ENCODE measurements at regions not wholly inside any gene's neighbourhood (a gene's known extent, or its start where the extent isn't known, plus 50 kb on each side); places are given as distances from the start of the nearest gene placed in this dataset.

GRCh38 chr1:98057236-98057910 lies 136.5 kb upstream of the DPYD start:
- Histone ChIP-seq H3K27me3 (ENCODE audit: control insufficient read depth in 2 of 2, insufficient read depth in 2 of 2, low read length in 2 of 2) (peaks cover 14 to 26% of the 10 kb centered on the region in 2 donors), H3K9me3 (ENCODE audit: control insufficient read depth in 2 of 2, low read length in 2 of 2) (no peaks in the 10 kb centered on the region), H3K27ac (ENCODE audit: low read depth in 2 of 2, low read length in 2 of 2) (no peak overlapping the region)

GRCh38 chr1:98056781-98057180 lies 135.9 kb upstream of the DPYD start:
- Histone ChIP-seq H3K4me3 (ENCODE audit: low read length in 2 of 2) (no peak overlapping the region), H3K4me1 (ENCODE audit: control insufficient read depth in 2 of 2, insufficient read depth in 2 of 2, low read length in 2 of 2) (peaks cover 7 to 10% of the 10 kb centered on the region in 2 donors), H3K9ac (ENCODE audit: low read depth in 1 of 2, low read length in 2 of 2) (no peak overlapping the region), H3K27me3 (ENCODE audit: control insufficient read depth in 2 of 2, insufficient read depth in 2 of 2, low read length in 2 of 2) (peaks cover 17 to 28% of the 10 kb centered on the region in 2 donors), H3K9me3 (ENCODE audit: control insufficient read depth in 2 of 2, low read length in 2 of 2) (no peaks in the 10 kb centered on the region), H3K27ac (ENCODE audit: low read depth in 2 of 2, low read length in 2 of 2) (no peak overlapping the region), H3K36me3 (ENCODE audit: control insufficient read depth in 2 of 2, insufficient read depth in 2 of 2, low read length in 2 of 2) (no peaks in the 10 kb centered on the region)

More at GRCh38 chr1:98057236-98057910, 136.5 kb upstream of the DPYD start:
- H3K4me1 ChIP-seq (ENCODE audit: control insufficient read depth in 2 of 2, insufficient read depth in 2 of 2, low read length in 2 of 2), result peaks cover 7 to 10% of the 10 kb centered on the region in 2 donors
- no peaks in the 10 kb centered on the region for H3K36me3 ChIP-seq (ENCODE audit: control insufficient read depth in 2 of 2, insufficient read depth in 2 of 2, low read length in 2 of 2)
- no peak overlapping the region for H3K4me3 ChIP-seq (ENCODE audit: low read length in 2 of 2)
- no peak overlapping the region for H3K9ac ChIP-seq (ENCODE audit: low read depth in 1 of 2, low read length in 2 of 2)

DNA sequence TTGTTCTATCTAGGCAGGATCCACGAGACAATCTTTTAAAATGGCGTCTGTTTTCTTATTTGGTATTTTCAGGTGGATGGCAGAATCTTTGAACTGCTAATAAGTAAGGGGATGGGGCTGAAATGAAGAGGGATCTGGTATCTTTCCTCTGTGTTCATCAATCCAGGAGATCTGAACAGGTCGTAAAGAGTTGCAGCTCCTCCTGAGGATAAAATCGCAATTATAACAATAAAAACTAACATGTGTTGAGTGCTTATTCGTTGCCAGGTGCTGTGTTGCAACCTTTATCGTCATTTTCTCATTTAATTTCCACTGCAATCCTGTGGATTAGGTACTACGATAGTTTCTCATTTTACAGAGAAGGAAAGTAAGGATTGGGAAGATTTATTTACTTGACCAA lies 134.6 kb upstream of the DPYD start:
- H3K4me1 ChIP-seq (ENCODE audit: control insufficient read depth in 2 of 2, insufficient read depth in 2 of 2, low read length in 2 of 2), result peaks cover 7 to 10% of the 10 kb centered on the region in 2 donors
- H3K9ac ChIP-seq (ENCODE audit: low read depth in 1 of 2, low read length in 2 of 2), result no peak overlapping the region
- H3K9me3 ChIP-seq (ENCODE audit: control insufficient read depth in 2 of 2, low read length in 2 of 2), result no peaks in the 10 kb centered on the region
- no peak overlapping the region for H3K4me3 ChIP-seq (ENCODE audit: low read length in 2 of 2)
- H3K27me3 ChIP-seq (ENCODE audit: control insufficient read depth in 2 of 2, insufficient read depth in 2 of 2, low read length in 2 of 2), result peaks cover 17 to 28% of the 10 kb centered on the region in 2 donors
- no peaks in the 10 kb centered on the region for H3K36me3 ChIP-seq (ENCODE audit: control insufficient read depth in 2 of 2, insufficient read depth in 2 of 2, low read length in 2 of 2)
- H3K27ac ChIP-seq (ENCODE audit: low read depth in 2 of 2, low read length in 2 of 2), result no peak overlapping the region

DNA sequence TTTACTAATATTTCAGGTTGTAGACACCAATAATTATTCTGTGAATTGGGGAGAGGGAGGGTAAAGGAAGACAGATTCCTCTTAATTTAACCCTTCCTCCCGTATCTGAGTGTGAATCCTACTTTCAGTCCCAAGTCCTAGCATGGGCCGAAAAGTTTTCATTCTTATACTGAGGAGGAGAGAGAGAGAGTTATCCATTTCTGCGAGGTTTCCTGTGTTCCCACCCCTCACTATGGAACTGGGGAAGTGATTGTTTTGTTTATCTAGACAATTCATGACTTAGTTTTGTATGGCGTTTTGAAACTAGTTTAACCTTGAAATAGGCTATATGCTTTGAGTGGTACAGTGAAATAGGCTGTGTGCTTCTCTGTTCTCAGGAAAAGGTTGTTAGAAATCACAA lies 134.0 kb upstream of the DPYD start:
- Histone ChIP-seq H3K27ac (ENCODE audit: low read depth in 2 of 2, low read length in 2 of 2) (no peak overlapping the region), H3K36me3 (ENCODE audit: control insufficient read depth in 2 of 2, insufficient read depth in 2 of 2, low read length in 2 of 2) (no peaks in the 10 kb centered on the region), H3K4me3 (ENCODE audit: low read length in 2 of 2) (no peak overlapping the region), H3K9ac (ENCODE audit: low read depth in 1 of 2, low read length in 2 of 2) (no peak overlapping the region), H3K4me1 (ENCODE audit: control insufficient read depth in 2 of 2, insufficient read depth in 2 of 2, low read length in 2 of 2) (peaks cover 7 to 10% of the 10 kb centered on the region in 2 donors), H3K9me3 (ENCODE audit: control insufficient read depth in 2 of 2, low read length in 2 of 2) (no peaks in the 10 kb centered on the region), H3K27me3 (ENCODE audit: control insufficient read depth in 2 of 2, insufficient read depth in 2 of 2, low read length in 2 of 2) (peaks cover 17 to 28% of the 10 kb centered on the region in 2 donors)

- H3K27me3 ChIP-seq (ENCODE audit: control insufficient read depth in 2 of 2, insufficient read depth in 2 of 2, low read length in 2 of 2), result peaks cover 22 to 33% of the 10 kb centered on the region in 2 donors
- H3K4me3 ChIP-seq (ENCODE audit: low read length in 2 of 2), result no peak overlapping the region
- H3K4me1 ChIP-seq (ENCODE audit: control insufficient read depth in 2 of 2, insufficient read depth in 2 of 2, low read length in 2 of 2), result peaks cover 7 to 10% of the 10 kb centered on the region in 2 donors
- no peak overlapping the region for H3K9ac ChIP-seq (ENCODE audit: low read depth in 1 of 2, low read length in 2 of 2)
- no peaks in the 10 kb centered on the region for H3K9me3 ChIP-seq (ENCODE audit: control insufficient read depth in 2 of 2, low read length in 2 of 2)
- no peaks in the 10 kb centered on the region for H3K36me3 ChIP-seq (ENCODE audit: control insufficient read depth in 2 of 2, insufficient read depth in 2 of 2, low read length in 2 of 2)
- no peak overlapping the region for H3K27ac ChIP-seq (ENCODE audit: low read depth in 2 of 2, low read length in 2 of 2)
Measured at GRCh38 chr1:98054367-98054701, 133.5 kb upstream of the DPYD start.

GRCh38 chr1:98053471-98054366 lies 132.9 kb upstream of the DPYD start:
- Histone ChIP-seq H3K9ac (ENCODE audit: low read depth in 1 of 2, low read length in 2 of 2) (peak overlapping the region in 1 of 2 donors; percentile 23), H3K27ac (ENCODE audit: low read depth in 2 of 2, low read length in 2 of 2) (no peak overlapping the region), H3K27me3 (ENCODE audit: control insufficient read depth in 2 of 2, insufficient read depth in 2 of 2, low read length in 2 of 2) (peaks cover 28 to 39% of the 10 kb centered on the region in 2 donors), H3K36me3 (ENCODE audit: control insufficient read depth in 2 of 2, insufficient read depth in 2 of 2, low read length in 2 of 2) (no peaks in the 10 kb centered on the region), H3K4me1 (ENCODE audit: control insufficient read depth in 2 of 2, insufficient read depth in 2 of 2, low read length in 2 of 2) (peaks cover 7 to 10% of the 10 kb centered on the region in 2 donors), H3K4me3 (ENCODE audit: low read length in 2 of 2) (peak overlapping the region; percentile 59 to 68), H3K9me3 (ENCODE audit: control insufficient read depth in 2 of 2, low read length in 2 of 2) (no peaks in the 10 kb centered on the region)

DNA sequence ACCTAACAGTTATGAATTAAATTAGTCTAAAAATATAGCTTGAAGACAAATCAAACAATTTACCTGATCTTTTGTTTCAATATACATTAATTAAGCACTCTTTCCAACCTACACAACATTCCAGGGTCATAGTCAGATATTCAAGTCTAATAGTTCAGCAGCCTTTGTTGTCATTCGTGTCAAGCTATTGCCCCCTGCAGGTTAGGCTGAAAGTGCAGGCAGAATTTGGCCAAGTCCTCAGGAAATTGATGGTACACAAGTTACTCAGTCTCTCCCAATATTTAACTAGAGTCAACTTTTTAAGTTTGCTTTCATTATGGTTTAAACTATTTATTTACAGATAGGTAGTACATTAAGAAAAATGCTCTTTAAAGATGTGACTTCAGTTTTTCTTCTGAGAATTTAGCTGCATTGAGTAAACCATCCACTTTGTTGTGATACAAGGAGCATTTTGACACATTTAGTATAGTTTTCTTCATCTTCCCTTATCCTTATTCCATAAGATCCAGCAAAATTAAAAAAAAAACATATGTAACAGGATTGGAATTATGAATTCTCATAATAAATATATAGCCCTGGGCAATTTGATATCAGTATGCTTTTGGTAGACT lies 130.3 kb upstream of the DPYD start:
- Histone ChIP-seq H3K9me3 (ENCODE audit: control insufficient read depth in 2 of 2, low read length in 2 of 2) (no peaks in the 10 kb centered on the region), H3K27ac (ENCODE audit: low read depth in 2 of 2, low read length in 2 of 2) (no peak overlapping the region), H3K4me3 (ENCODE audit: low read length in 2 of 2) (no peak overlapping the region), H3K4me1 (ENCODE audit: control insufficient read depth in 2 of 2, insufficient read depth in 2 of 2, low read length in 2 of 2) (peaks cover 7 to 10% of the 10 kb centered on the region in 2 donors), H3K27me3 (ENCODE audit: control insufficient read depth in 2 of 2, insufficient read depth in 2 of 2, low read length in 2 of 2) (peaks cover 41 to 60% of the 10 kb centered on the region in 2 donors), H3K9ac (ENCODE audit: low read depth in 1 of 2, low read length in 2 of 2) (no peak overlapping the region), H3K36me3 (ENCODE audit: control insufficient read depth in 2 of 2, insufficient read depth in 2 of 2, low read length in 2 of 2) (no peaks in the 10 kb centered on the region)

GRCh38 chr1:98049370-98050135 lies 128.7 kb upstream of the DPYD start:
- peaks cover 42 to 61% of the 10 kb centered on the region in 2 donors for H3K27me3 ChIP-seq (ENCODE audit: control insufficient read depth in 2 of 2, insufficient read depth in 2 of 2, low read length in 2 of 2)
- no peak overlapping the region for H3K9ac ChIP-seq (ENCODE audit: low read depth in 1 of 2, low read length in 2 of 2)
- peaks cover 7 to 10% of the 10 kb centered on the region in 2 donors for H3K4me1 ChIP-seq (ENCODE audit: control insufficient read depth in 2 of 2, insufficient read depth in 2 of 2, low read length in 2 of 2)
- no peaks in the 10 kb centered on the region for H3K9me3 ChIP-seq (ENCODE audit: control insufficient read depth in 2 of 2, low read length in 2 of 2)
- H3K4me3 ChIP-seq (ENCODE audit: low read length in 2 of 2), result no peak overlapping the region
- no peak overlapping the region for H3K27ac ChIP-seq (ENCODE audit: low read depth in 2 of 2, low read length in 2 of 2)
- no peaks in the 10 kb centered on the region for H3K36me3 ChIP-seq (ENCODE audit: control insufficient read depth in 2 of 2, insufficient read depth in 2 of 2, low read length in 2 of 2)

- no peaks in the 10 kb centered on the region for H3K36me3 ChIP-seq (ENCODE audit: control insufficient read depth in 2 of 2, insufficient read depth in 2 of 2, low read length in 2 of 2)
- H3K9me3 ChIP-seq (ENCODE audit: control insufficient read depth in 2 of 2, low read length in 2 of 2), result no peaks in the 10 kb centered on the region
- no peak overlapping the region for H3K27ac ChIP-seq (ENCODE audit: low read depth in 2 of 2, low read length in 2 of 2)
- H3K4me1 ChIP-seq (ENCODE audit: control insufficient read depth in 2 of 2, insufficient read depth in 2 of 2, low read length in 2 of 2), result peaks cover 5 to 8% of the 10 kb centered on the region in 2 donors
- peaks cover 47 to 64% of the 10 kb centered on the region in 2 donors for H3K27me3 ChIP-seq (ENCODE audit: control insufficient read depth in 2 of 2, insufficient read depth in 2 of 2, low read length in 2 of 2)
- no peak overlapping the region for H3K4me3 ChIP-seq (ENCODE audit: low read length in 2 of 2)
- no peak overlapping the region for H3K9ac ChIP-seq (ENCODE audit: low read depth in 1 of 2, low read length in 2 of 2)
Measured at GRCh38 chr1:98048751-98049325, 128.0 kb upstream of the DPYD start.
